ENCODE measurements at regions not wholly inside any gene's neighbourhood (a gene's known extent, or its start where the extent isn't known, plus 50 kb on each side); places are given as distances from the start of the nearest gene placed in this dataset.
A peak's percentile ranks its signal among the peaks of the same experiment; 100 is the strongest.

- DNase-seq, result no peak
- Mint-ChIP-seq H3K9me3 (ENCODE audit: low read depth) (no peaks in the 10 kb centered on the region), H3K27ac (no peak overlapping the region), H3K4me3 (no peak overlapping the region), H3K27me3 (no peaks in the 10 kb centered on the region), H3K36me3 (ENCODE audit: low read depth) (no peaks in the 10 kb centered on the region), H3K4me1 (no peaks in the 10 kb centered on the region)
- POLR2A ChIA-PET, result no interaction called here
- CTCF ChIA-PET, result interaction anchor here (0.6 kb wide), 1 partner anchor 1645 kb away, joined by 3 read pairs; no protein-coding TSS in a partner anchor
- ATAC-seq, result no peak
- intact Hi-C loops (cut with DNase I, micrococcal nuclease), result no loop called here
Observed at GRCh38 chr10:129345763-129346162, 121.3 kb upstream of the MGMT start.

GRCh38 chr10:129350690-129351089 lies 116.4 kb upstream of the MGMT start:
- ChIA-PET POLR2A (no interaction called here), CTCF (no interaction called here)
- H3K36me3 Mint-ChIP-seq (ENCODE audit: low read depth), result no peaks in the 10 kb centered on the region
- no peak for DNase-seq
- H3K4me3 Mint-ChIP-seq, result no peak overlapping the region
- H3K4me1 Mint-ChIP-seq, result no peaks in the 10 kb centered on the region
- no peak for ATAC-seq
- H3K27me3 Mint-ChIP-seq, result peaks cover 2% of the 10 kb centered on the region
- no peaks in the 10 kb centered on the region for H3K9me3 Mint-ChIP-seq (ENCODE audit: low read depth)
- no peak overlapping the region for H3K27ac Mint-ChIP-seq
- intact Hi-C loops (cut with DNase I, micrococcal nuclease), result no loop called here

GRCh38 chr10:129353101-129353500 lies 113.9 kb upstream of the MGMT start:
- intact Hi-C loops (cut with DNase I, micrococcal nuclease), result no loop called here
- Mint-ChIP-seq H3K27ac (no peak overlapping the region), H3K36me3 (ENCODE audit: low read depth) (no peaks in the 10 kb centered on the region), H3K4me3 (no peak overlapping the region), H3K9me3 (ENCODE audit: low read depth) (no peaks in the 10 kb centered on the region), H3K4me1 (no peaks in the 10 kb centered on the region), H3K27me3 (peaks cover 2% of the 10 kb centered on the region)
- ChIA-PET POLR2A (no interaction called here), CTCF (no interaction called here)
- DNase-seq (no peak), ATAC-seq (no peak)

- H3K4me3 Mint-ChIP-seq, result no peak overlapping the region
- ATAC-seq (no peak), DNase-seq (no peak)
- POLR2A ChIA-PET, result no interaction called here
- no peak overlapping the region for H3K27ac Mint-ChIP-seq
- CTCF ChIA-PET, result no interaction called here
- H3K36me3 Mint-ChIP-seq (ENCODE audit: low read depth), result no peaks in the 10 kb centered on the region
- H3K9me3 Mint-ChIP-seq (ENCODE audit: low read depth), result no peaks in the 10 kb centered on the region
- intact Hi-C loops (cut with DNase I, micrococcal nuclease), result no loop called here
- no peaks in the 10 kb centered on the region for H3K4me1 Mint-ChIP-seq
- no peaks in the 10 kb centered on the region for H3K27me3 Mint-ChIP-seq
Observed at GRCh38 chr10:129360046-129360445, 107.0 kb upstream of the MGMT start.

- Mint-ChIP-seq H3K27ac (no peak overlapping the region), H3K27me3 (no peaks in the 10 kb centered on the region), H3K36me3 (ENCODE audit: low read depth) (no peaks in the 10 kb centered on the region), H3K9me3 (ENCODE audit: low read depth) (no peaks in the 10 kb centered on the region), H3K4me3 (no peak overlapping the region), H3K4me1 (no peaks in the 10 kb centered on the region)
- ATAC-seq, result no peak
- no peak for DNase-seq
- ChIA-PET CTCF (no interaction called here), POLR2A (no interaction called here)
- intact Hi-C loops (cut with DNase I, micrococcal nuclease), result no loop called here
Observed at GRCh38 chr10:129361676-129362376, 105.2 kb upstream of the MGMT start.

- no peaks in the 10 kb centered on the region for H3K9me3 Mint-ChIP-seq (ENCODE audit: low read depth)
- intact Hi-C loops (cut with DNase I, micrococcal nuclease), result no loop called here
- DNase-seq (no peak), ATAC-seq (no peak)
- no peaks in the 10 kb centered on the region for H3K4me1 Mint-ChIP-seq
- POLR2A ChIA-PET, result no interaction called here
- CTCF ChIA-PET, result no interaction called here
- peaks cover 3% of the 10 kb centered on the region for H3K27me3 Mint-ChIP-seq
- no peak overlapping the region for H3K4me3 Mint-ChIP-seq
- no peaks in the 10 kb centered on the region for H3K36me3 Mint-ChIP-seq (ENCODE audit: low read depth)
- H3K27ac Mint-ChIP-seq, result no peak overlapping the region
Observed at GRCh38 chr10:129364949-129365348, 102.1 kb upstream of the MGMT start.

- ChIA-PET CTCF (no interaction called here), POLR2A (no interaction called here)
- ATAC-seq (peak; percentile 58), DNase-seq (peak; percentile 44)
- Mint-ChIP-seq H3K4me3 (no peak overlapping the region), H3K27ac (no peak overlapping the region), H3K36me3 (ENCODE audit: low read depth) (no peaks in the 10 kb centered on the region), H3K9me3 (ENCODE audit: low read depth) (no peaks in the 10 kb centered on the region), H3K27me3 (peaks cover 5% of the 10 kb centered on the region), H3K4me1 (no peaks in the 10 kb centered on the region)
- intact Hi-C loops (cut with DNase I, micrococcal nuclease), result no loop called here
Observed at GRCh38 chr10:129365767-129366402, 101.2 kb upstream of the MGMT start.

- no peak overlapping the region for H3K27ac Mint-ChIP-seq
- POLR2A ChIA-PET, result no interaction called here
- CTCF ChIA-PET, result no interaction called here
- H3K4me1 Mint-ChIP-seq, result no peaks in the 10 kb centered on the region
- no peak for DNase-seq
- no peak overlapping the region for H3K4me3 Mint-ChIP-seq
- H3K27me3 Mint-ChIP-seq, result peaks cover 9% of the 10 kb centered on the region
- H3K36me3 Mint-ChIP-seq (ENCODE audit: low read depth), result no peaks in the 10 kb centered on the region
- intact Hi-C loops (cut with DNase I, micrococcal nuclease), result no loop called here
- no peaks in the 10 kb centered on the region for H3K9me3 Mint-ChIP-seq (ENCODE audit: low read depth)
- no peak for ATAC-seq
Observed at GRCh38 chr10:129366450-129366849, 100.6 kb upstream of the MGMT start.

- H3K4me3 Mint-ChIP-seq, result no peak overlapping the region
- intact Hi-C loops (cut with DNase I, micrococcal nuclease), result no loop called here
- DNase-seq, result no peak
- no peaks in the 10 kb centered on the region for H3K9me3 Mint-ChIP-seq (ENCODE audit: low read depth)
- no peak for ATAC-seq
- peaks cover 28% of the 10 kb centered on the region for H3K27me3 Mint-ChIP-seq
- no peaks in the 10 kb centered on the region for H3K4me1 Mint-ChIP-seq
- no peak overlapping the region for H3K27ac Mint-ChIP-seq
- ChIA-PET CTCF (interaction anchor here (1.0 kb wide), 2 partner anchors 15 to 121 kb away, joined by 3 read pairs; no protein-coding TSS in a partner anchor), POLR2A (no interaction called here)
- no peaks in the 10 kb centered on the region for H3K36me3 Mint-ChIP-seq (ENCODE audit: low read depth)
Observed at GRCh38 chr10:129369566-129369965, 97.5 kb upstream of the MGMT start.

- Mint-ChIP-seq H3K4me3 (no peak overlapping the region), H3K9me3 (ENCODE audit: low read depth) (no peaks in the 10 kb centered on the region), H3K36me3 (ENCODE audit: low read depth) (no peaks in the 10 kb centered on the region), H3K27ac (no peak overlapping the region), H3K4me1 (no peaks in the 10 kb centered on the region), H3K27me3 (peaks cover 28% of the 10 kb centered on the region)
- CTCF ChIA-PET, result interaction anchor here (0.6 kb wide), 1 partner anchor 340 kb away, joined by 3 read pairs; no protein-coding TSS in a partner anchor
- ATAC-seq (no peak), DNase-seq (no peak)
- POLR2A ChIA-PET, result no interaction called here
- intact Hi-C loops (cut with DNase I, micrococcal nuclease), result no loop called here
Observed at GRCh38 chr10:129371541-129371940, 95.5 kb upstream of the MGMT start.

GRCh38 chr10:129372172-129372571 lies 94.9 kb upstream of the MGMT start:
- ATAC-seq (no peak), DNase-seq (no peak)
- ChIA-PET CTCF (interaction anchor here (0.6 to 0.7 kb wide), 3 partner anchors 340 to 813 kb away, joined by 3 read pairs; no protein-coding TSS in a partner anchor), POLR2A (no interaction called here)
- Mint-ChIP-seq H3K4me3 (no peak overlapping the region), H3K9me3 (ENCODE audit: low read depth) (no peaks in the 10 kb centered on the region), H3K4me1 (no peaks in the 10 kb centered on the region), H3K36me3 (ENCODE audit: low read depth) (no peaks in the 10 kb centered on the region), H3K27ac (no peak overlapping the region), H3K27me3 (peaks cover 28% of the 10 kb centered on the region)
- intact Hi-C loops (cut with DNase I, micrococcal nuclease), result no loop called here

- H3K27ac Mint-ChIP-seq, result no peak overlapping the region
- POLR2A ChIA-PET, result no interaction called here
- no peaks in the 10 kb centered on the region for H3K9me3 Mint-ChIP-seq (ENCODE audit: low read depth)
- ATAC-seq (no peak), DNase-seq (no peak)
- H3K4me1 Mint-ChIP-seq, result no peaks in the 10 kb centered on the region
- intact Hi-C loops (cut with DNase I, micrococcal nuclease), result no loop called here
- no peaks in the 10 kb centered on the region for H3K36me3 Mint-ChIP-seq (ENCODE audit: low read depth)
- CTCF ChIA-PET, result no interaction called here
- H3K27me3 Mint-ChIP-seq, result peaks cover 28% of the 10 kb centered on the region
- H3K4me3 Mint-ChIP-seq, result no peak overlapping the region
Observed at GRCh38 chr10:129373231-129373630, 93.8 kb upstream of the MGMT start.

Measured in activated CD4-positive, alpha-beta T cell treated with anti-CD3 and anti-CD28 coated beads for 36 hours (primary cell).